ENCODE measurements at regions not wholly inside any gene's neighbourhood (a gene's known extent, or its start where the extent isn't known, plus 50 kb on each side); places are given as distances from the start of the nearest gene placed in this dataset.

- FAIRE-seq (no peak), DNase-seq (ENCODE audit: low read depth, low spot score) (no peak)
- Histone ChIP-seq H4K20me1 (replicated peaks; ENCODE audit: control insufficient read depth, extremely low read depth, insufficient read depth, low read length) (no peaks in the 10 kb centered on the region), H3K27ac (ENCODE audit: insufficient read depth, low read depth, low read length) (no peak overlapping the region), H3K9me1 (replicated peaks; ENCODE audit: control insufficient read depth, extremely low read depth, insufficient read depth, low read length) (no peaks in the 10 kb centered on the region), H3K9me3 (replicated peaks; ENCODE audit: control insufficient read depth, insufficient read depth, low read length) (no peaks in the 10 kb centered on the region), H3K4me1 (ENCODE audit: control insufficient read depth, extremely low read depth, insufficient read depth, low read length) (no peaks in the 10 kb centered on the region), H3K4me3 (replicated peaks in 1 of 3; ENCODE audit: insufficient read depth in 1 of 3, low read depth in 1 of 3, low read length in 3 of 3) (no peak overlapping the region), H3K79me2 (ENCODE audit: control insufficient read depth, insufficient read depth, low read length) (no peaks in the 10 kb centered on the region), H3K4me2 (ENCODE audit: insufficient read depth, low read length) (no peak overlapping the region), H3K9ac (replicated peaks; ENCODE audit: extremely low read depth, insufficient read depth, low read length) (no peak overlapping the region), H3K27me3 (ENCODE audit: control insufficient read depth in 2 of 2, insufficient read depth in 2 of 2, low read length in 2 of 2) (no peaks in the 10 kb centered on the region), H2AFZ (ENCODE audit: low read depth, low read length) (no peak overlapping the region), H3K36me3 (ENCODE audit: control insufficient read depth in 2 of 2, extremely low read depth in 1 of 2, insufficient read depth in 2 of 2, low read length in 2 of 2) (no peaks in the 10 kb centered on the region)
- intact Hi-C loops (cut with micrococcal nuclease) (no loop called here), dilution Hi-C loops (cut with MboI; ENCODE audit: extremely low pct_ligation_motif_present, low sequenced_read_pairs) (no loop called here)
- POLR2A ChIA-PET = no interaction called here
- CTCF ChIA-PET = no interaction called here
- TF ChIP-seq GATA2 (IDR thresholded peaks at IDR 0.05; ENCODE audit: insufficient read depth, insufficient read length, low read depth, low read length) (no peak), POLR2A (IDR thresholded peaks at IDR 0.05; ENCODE audit: low read depth, low read length) (no peak), EZH2 (IDR thresholded peaks at IDR 0.05; ENCODE audit: borderline replicate concordance, low read depth, low read length, severe bottlenecking) (no peak), FOS (IDR thresholded peaks at IDR 0.05; ENCODE audit: borderline replicate concordance, insufficient read depth, low read length) (no peak), JUN (IDR thresholded peaks at IDR 0.05; ENCODE audit: borderline replicate concordance, insufficient read depth, insufficient read length, low read depth) (no peak), POLR2AphosphoS5 (IDR thresholded peaks at IDR 0.05; ENCODE audit: insufficient read depth, low read depth, low read length) (no peak)
- no TSS peak for BruUV-seq (replicated peaks)
Measured at GRCh38 chr1:72535470-72535869, 253.1 kb upstream of the NEGR1 start.

DNA sequence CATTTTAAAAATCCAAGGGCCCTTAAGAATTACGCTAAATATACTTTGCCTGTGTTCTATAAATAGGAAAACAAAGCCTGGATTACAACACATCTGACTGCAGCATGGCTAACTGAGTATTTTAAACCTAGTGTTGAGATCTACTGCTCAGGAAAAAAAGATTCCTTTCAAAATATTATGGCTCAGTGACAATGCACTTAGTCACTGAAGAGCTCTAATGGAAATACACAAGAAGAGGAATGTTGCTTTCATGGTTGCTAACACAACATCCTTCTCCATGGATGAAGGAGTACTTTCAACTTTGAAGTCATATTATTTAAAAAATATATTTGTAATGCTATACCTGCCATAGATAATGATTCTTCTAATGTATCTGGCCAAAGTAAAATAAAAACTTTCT lies 248.3 kb upstream of the NEGR1 start:
- no peaks in the 10 kb centered on the region for H3K36me3 ChIP-seq (ENCODE audit: control insufficient read depth in 2 of 2, extremely low read depth in 1 of 2, insufficient read depth in 2 of 2, low read length in 2 of 2)
- H3K79me2 ChIP-seq (ENCODE audit: control insufficient read depth, insufficient read depth, low read length) = no peaks in the 10 kb centered on the region
- intact Hi-C loops (cut with micrococcal nuclease) = no loop called here
- no peaks in the 10 kb centered on the region for H3K27me3 ChIP-seq (ENCODE audit: control insufficient read depth in 2 of 2, insufficient read depth in 2 of 2, low read length in 2 of 2)
- ChIA-PET POLR2A (no interaction called here), CTCF (no interaction called here)
- H4K20me1 ChIP-seq (replicated peaks; ENCODE audit: control insufficient read depth, extremely low read depth, insufficient read depth, low read length) = no peaks in the 10 kb centered on the region
- H2AFZ ChIP-seq (ENCODE audit: low read depth, low read length) = no peak overlapping the region
- H3K9me3 ChIP-seq (replicated peaks; ENCODE audit: control insufficient read depth, insufficient read depth, low read length) = no peaks in the 10 kb centered on the region
- no peak for FAIRE-seq
- H3K27ac ChIP-seq (ENCODE audit: insufficient read depth, low read depth, low read length) = no peak overlapping the region
- H3K9me1 ChIP-seq (replicated peaks; ENCODE audit: control insufficient read depth, extremely low read depth, insufficient read depth, low read length) = no peaks in the 10 kb centered on the region
- BruUV-seq (replicated peaks) = no TSS peak
- no peak for DNase-seq (ENCODE audit: low read depth, low spot score)
- dilution Hi-C loops (cut with MboI; ENCODE audit: extremely low pct_ligation_motif_present, low sequenced_read_pairs) = no loop called here
- no peak overlapping the region for H3K9ac ChIP-seq (replicated peaks; ENCODE audit: extremely low read depth, insufficient read depth, low read length)
- no peaks in the 10 kb centered on the region for H3K4me1 ChIP-seq (ENCODE audit: control insufficient read depth, extremely low read depth, insufficient read depth, low read length)
- no peak overlapping the region for H3K4me3 ChIP-seq (replicated peaks in 1 of 3; ENCODE audit: insufficient read depth in 1 of 3, low read depth in 1 of 3, low read length in 3 of 3)
- TF ChIP-seq FOS (IDR thresholded peaks at IDR 0.05; ENCODE audit: borderline replicate concordance, insufficient read depth, low read length) = no peak
- TF ChIP-seq, protein P1, sequence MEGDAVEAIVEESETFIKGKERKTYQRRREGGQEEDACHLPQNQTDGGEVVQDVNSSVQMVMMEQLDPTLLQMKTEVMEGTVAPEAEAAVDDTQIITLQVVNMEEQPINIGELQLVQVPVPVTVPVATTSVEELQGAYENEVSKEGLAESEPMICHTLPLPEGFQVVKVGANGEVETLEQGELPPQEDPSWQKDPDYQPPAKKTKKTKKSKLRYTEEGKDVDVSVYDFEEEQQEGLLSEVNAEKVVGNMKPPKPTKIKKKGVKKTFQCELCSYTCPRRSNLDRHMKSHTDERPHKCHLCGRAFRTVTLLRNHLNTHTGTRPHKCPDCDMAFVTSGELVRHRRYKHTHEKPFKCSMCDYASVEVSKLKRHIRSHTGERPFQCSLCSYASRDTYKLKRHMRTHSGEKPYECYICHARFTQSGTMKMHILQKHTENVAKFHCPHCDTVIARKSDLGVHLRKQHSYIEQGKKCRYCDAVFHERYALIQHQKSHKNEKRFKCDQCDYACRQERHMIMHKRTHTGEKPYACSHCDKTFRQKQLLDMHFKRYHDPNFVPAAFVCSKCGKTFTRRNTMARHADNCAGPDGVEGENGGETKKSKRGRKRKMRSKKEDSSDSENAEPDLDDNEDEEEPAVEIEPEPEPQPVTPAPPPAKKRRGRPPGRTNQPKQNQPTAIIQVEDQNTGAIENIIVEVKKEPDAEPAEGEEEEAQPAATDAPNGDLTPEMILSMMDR (IDR thresholded peaks at IDR 0.05; ENCODE audit: extremely low read depth in 1 of 2, insufficient read depth in 1 of 2, low read depth in 1 of 2, low read length in 2 of 2) = no peak
- no peak for TF ChIP-seq POLR2A (IDR thresholded peaks at IDR 0.05; ENCODE audit: low read depth, low read length)
- TF ChIP-seq, protein P2, sequence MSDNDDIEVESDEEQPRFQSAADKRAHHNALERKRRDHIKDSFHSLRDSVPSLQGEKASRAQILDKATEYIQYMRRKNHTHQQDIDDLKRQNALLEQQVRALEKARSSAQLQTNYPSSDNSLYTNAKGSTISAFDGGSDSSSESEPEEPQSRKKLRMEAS (IDR thresholded peaks at IDR 0.05; ENCODE audit: insufficient read depth, insufficient read length) = no peak
- no peak for TF ChIP-seq POLR2AphosphoS5 (IDR thresholded peaks at IDR 0.05; ENCODE audit: insufficient read depth, low read depth, low read length)
- no peak for TF ChIP-seq EZH2 (IDR thresholded peaks at IDR 0.05; ENCODE audit: borderline replicate concordance, low read depth, low read length, severe bottlenecking)
- no peak for TF ChIP-seq MYC (IDR thresholded peaks at IDR 0.05; ENCODE audit: low read depth, low read length)
- TF ChIP-seq GATA2 (IDR thresholded peaks at IDR 0.05; ENCODE audit: insufficient read depth, insufficient read length, low read depth, low read length) = no peak
- no peak for TF ChIP-seq JUN (IDR thresholded peaks at IDR 0.05; ENCODE audit: borderline replicate concordance, insufficient read depth, insufficient read length, low read depth)
- no peak overlapping the region for H3K4me2 ChIP-seq (ENCODE audit: insufficient read depth, low read length)

Measured in endothelial cell of umbilical vein (primary cell).